SH-SY5Y (cell line): ENCODE measurements at regions not wholly inside any gene's neighbourhood (a gene's known extent, or its start where the extent isn't known, plus 50 kb on each side); places are given as distances from the start of the nearest gene placed in this dataset.

ENCODE experiments used
- GATA2 ChIP-seq: IDR thresholded peaks from 2 replicates; pipeline ENCODE4 v1.6.1; 2011; ENCODE audit warnings: mild to moderate bottlenecking, low read depth, low read length
- GATA3 ChIP-seq: IDR thresholded peaks from 2 replicates; pipeline ENCODE4 v1.6.1; 2011; ENCODE audit warnings: low read depth, mild to moderate bottlenecking, low read length, moderate library complexity

GRCh38 chr12:27142101-27142721 lies 59.8 kb upstream of the C12orf71 start:
- TF ChIP-seq GATA3 (no peak), GATA2 (no peak)
